Astrocyte of the spinal cord (primary cell): ENCODE measurements at regions not wholly inside any gene's neighbourhood (a gene's known extent, or its start where the extent isn't known, plus 50 kb on each side); places are given as distances from the start of the nearest gene placed in this dataset.

Experiments
- DNase-seq: peaks from one replicate; pipeline ENCODE4 v3.0.0; 2011; ENCODE audit warnings: low read depth, low spot score
- H3K4me3 ChIP-seq: 2 replicates; pipeline ENCODE4 v1.5.1; 2011; ENCODE audit warnings: low read depth, mild to moderate bottlenecking, low read length, moderate library complexity
- CTCF ChIP-seq: IDR thresholded peaks from 2 replicates; pipeline ENCODE4 v1.5.1; 2012; ENCODE audit warnings: low read depth, mild to moderate bottlenecking, low read length, inconsistent platforms
- in situ Hi-C: cut with HindIII; loops from 2 replicates; pipeline ENCODE4 v1.10.0; 2017; ENCODE audit warnings: low sequenced_read_pairs

DNA sequence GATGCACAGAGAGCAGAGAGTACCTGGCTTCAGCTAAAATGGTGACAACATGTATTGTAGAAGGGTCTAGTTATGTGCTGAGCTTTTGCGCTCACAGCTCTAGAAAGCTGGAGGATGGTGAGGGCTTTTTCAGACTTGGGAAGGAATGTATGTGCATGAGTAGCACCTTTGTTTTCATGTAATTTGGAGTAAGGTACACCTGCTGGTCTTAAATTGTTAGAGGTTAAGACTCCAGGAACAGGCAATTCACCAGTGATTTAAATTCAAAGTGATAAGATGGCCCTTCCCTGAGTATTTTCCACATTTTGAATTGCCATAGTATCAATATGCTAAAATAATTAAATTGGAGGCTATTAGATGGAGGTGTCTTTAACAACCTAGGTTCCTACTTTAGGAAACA lies 436.4 kb upstream of the GOLIM4 start:
- no peak overlapping the region for H3K4me3 ChIP-seq
- TF ChIP-seq CTCF = no peak
- DNase-seq = no peak
- in situ Hi-C loops = no loop called here

- TF ChIP-seq CTCF = no peak
- H3K4me3 ChIP-seq = no peak overlapping the region
- peak; percentile 54 for DNase-seq
- in situ Hi-C loops = no loop called here
Observed at GRCh38 chr3:168531116-168531515, 435.4 kb upstream of the GOLIM4 start.

DNA sequence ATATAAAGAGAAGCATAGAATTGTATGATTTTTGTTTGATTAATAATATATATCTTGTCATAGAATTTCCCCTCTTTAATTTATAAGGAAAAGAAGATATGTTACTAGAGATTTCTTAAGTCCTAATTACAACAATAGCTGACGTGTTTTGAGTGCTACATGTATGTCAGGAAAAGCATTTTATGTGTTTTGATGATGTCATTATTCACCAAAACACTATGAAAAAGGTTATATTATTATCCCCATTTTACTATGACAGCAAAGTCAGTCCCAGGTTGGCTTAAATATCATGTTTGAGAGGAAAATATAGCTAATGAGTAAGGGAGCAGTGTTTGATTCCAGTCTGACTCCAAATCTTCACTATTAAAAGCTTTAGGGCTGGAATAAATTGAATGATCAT lies 428.4 kb upstream of the GOLIM4 start:
- in situ Hi-C loops = no loop called here
- H3K4me3 ChIP-seq = no peak overlapping the region
- TF ChIP-seq CTCF = no peak
- no peak for DNase-seq

GRCh38 chr3:168517249-168518071 lies 421.7 kb upstream of the GOLIM4 start:
- DNase-seq = peak; percentile 13
- in situ Hi-C loops = no loop called here

GRCh38 chr3:168514252-168514651 lies 418.5 kb upstream of the GOLIM4 start:
- no peak for DNase-seq
- in situ Hi-C loops = no loop called here
- TF ChIP-seq CTCF = no peak
- no peak overlapping the region for H3K4me3 ChIP-seq

More at GRCh38 chr3:168517249-168518071, 421.7 kb upstream of the GOLIM4 start:
- no peak for TF ChIP-seq CTCF
- H3K4me3 ChIP-seq = no peak overlapping the region

GRCh38 chr3:168512802-168513201 lies 417.1 kb upstream of the GOLIM4 start:
- no peak overlapping the region for H3K4me3 ChIP-seq
- DNase-seq = no peak
- TF ChIP-seq CTCF = no peak
- in situ Hi-C loops = no loop called here
